Glutamatergic neuron (in vitro differentiated cells): ENCODE measurements at regions not wholly inside any gene's neighbourhood (a gene's known extent, or its start where the extent isn't known, plus 50 kb on each side); places are given as distances from the start of the nearest gene placed in this dataset.

Experiments used
- DNase-seq: peaks from one replicate; pipeline ENCODE4 v3.0.0; 2022
- H3K27ac Mint-ChIP-seq: one replicate; pipeline ENCODE4 v1.8.0; 2020; ENCODE audit warnings: mild to moderate bottlenecking, mixed read lengths, inconsistent platforms; ENCODE audit not compliant: unreplicated experiment
- H3K27me3 Mint-ChIP-seq: one replicate; pipeline ENCODE4 v1.8.0; 2020; ENCODE audit warnings: mild to moderate bottlenecking, moderate library complexity, mixed read lengths, inconsistent platforms; ENCODE audit not compliant: unreplicated experiment
- H3K36me3 Mint-ChIP-seq: one replicate; pipeline ENCODE4 v1.8.0; 2020; ENCODE audit warnings: mild to moderate bottlenecking, mixed read lengths, inconsistent platforms; ENCODE audit not compliant: unreplicated experiment
- H3K4me1 Mint-ChIP-seq: one replicate; pipeline ENCODE4 v1.8.0; 2020; ENCODE audit warnings: mild to moderate bottlenecking, low read depth, mixed read lengths, inconsistent platforms; ENCODE audit not compliant: unreplicated experiment
- H3K4me3 Mint-ChIP-seq: one replicate; pipeline ENCODE4 v1.8.0; 2020; ENCODE audit warnings: mild to moderate bottlenecking, mixed read lengths, inconsistent platforms; ENCODE audit not compliant: unreplicated experiment
- H3K9me3 Mint-ChIP-seq: one replicate; pipeline ENCODE4 v1.8.0; 2020; ENCODE audit warnings: mild to moderate bottlenecking, moderate library complexity, mixed read lengths, inconsistent platforms; ENCODE audit not compliant: unreplicated experiment
- TF ChIP-seq, protein P1 (sequence below): fragments of 200-600 bp; sonication (generic); IDR thresholded peaks from one replicate; pipeline ENCODE4 v1.5.0; 2021; ENCODE audit not compliant: partially characterized antibody, unreplicated experiment

GRCh38 chr21:24339406-24339805 lies 1267.9 kb downstream of the MRPL39 start:
- no peaks in the 10 kb centered on the region for H3K4me1 Mint-ChIP-seq
- H3K36me3 Mint-ChIP-seq: no peaks in the 10 kb centered on the region
- no peak overlapping the region for H3K4me3 Mint-ChIP-seq
- no peak for DNase-seq
- H3K27me3 Mint-ChIP-seq: no peaks in the 10 kb centered on the region
- TF ChIP-seq, protein P1, sequence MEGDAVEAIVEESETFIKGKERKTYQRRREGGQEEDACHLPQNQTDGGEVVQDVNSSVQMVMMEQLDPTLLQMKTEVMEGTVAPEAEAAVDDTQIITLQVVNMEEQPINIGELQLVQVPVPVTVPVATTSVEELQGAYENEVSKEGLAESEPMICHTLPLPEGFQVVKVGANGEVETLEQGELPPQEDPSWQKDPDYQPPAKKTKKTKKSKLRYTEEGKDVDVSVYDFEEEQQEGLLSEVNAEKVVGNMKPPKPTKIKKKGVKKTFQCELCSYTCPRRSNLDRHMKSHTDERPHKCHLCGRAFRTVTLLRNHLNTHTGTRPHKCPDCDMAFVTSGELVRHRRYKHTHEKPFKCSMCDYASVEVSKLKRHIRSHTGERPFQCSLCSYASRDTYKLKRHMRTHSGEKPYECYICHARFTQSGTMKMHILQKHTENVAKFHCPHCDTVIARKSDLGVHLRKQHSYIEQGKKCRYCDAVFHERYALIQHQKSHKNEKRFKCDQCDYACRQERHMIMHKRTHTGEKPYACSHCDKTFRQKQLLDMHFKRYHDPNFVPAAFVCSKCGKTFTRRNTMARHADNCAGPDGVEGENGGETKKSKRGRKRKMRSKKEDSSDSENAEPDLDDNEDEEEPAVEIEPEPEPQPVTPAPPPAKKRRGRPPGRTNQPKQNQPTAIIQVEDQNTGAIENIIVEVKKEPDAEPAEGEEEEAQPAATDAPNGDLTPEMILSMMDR: no peak
- H3K27ac Mint-ChIP-seq: no peak overlapping the region
- H3K9me3 Mint-ChIP-seq: no peaks in the 10 kb centered on the region

DNA sequence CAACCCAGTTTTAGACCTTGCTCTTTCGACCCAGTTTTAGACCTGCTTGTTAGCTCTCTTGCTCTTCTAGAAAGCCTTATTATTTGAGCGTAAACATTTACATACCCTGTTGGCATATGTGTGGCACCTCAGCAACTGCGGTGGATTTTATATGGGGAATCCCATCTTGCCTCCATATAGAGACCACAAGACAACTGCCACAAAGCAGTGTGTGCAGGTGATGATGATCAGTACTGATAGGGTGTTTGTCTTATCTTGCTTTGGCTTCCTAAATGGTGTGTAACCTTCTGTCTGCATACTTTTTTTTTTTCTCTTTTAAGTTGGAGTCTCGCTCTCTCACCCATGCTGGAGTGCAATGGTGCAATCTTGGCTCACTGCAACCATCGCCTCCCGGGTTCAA lies 1270.8 kb downstream of the MRPL39 start:
- Mint-ChIP-seq H3K4me3 (no peak overlapping the region), H3K9me3 (no peaks in the 10 kb centered on the region), H3K27ac (no peak overlapping the region), H3K36me3 (no peaks in the 10 kb centered on the region), H3K4me1 (no peaks in the 10 kb centered on the region), H3K27me3 (no peaks in the 10 kb centered on the region)
- TF ChIP-seq, protein P1: no peak
- no peak for DNase-seq

GRCh38 chr21:24323536-24323935 lies 1283.7 kb downstream of the MRPL39 start:
- Mint-ChIP-seq H3K27me3 (no peaks in the 10 kb centered on the region), H3K4me3 (no peak overlapping the region), H3K27ac (no peak overlapping the region), H3K36me3 (no peaks in the 10 kb centered on the region), H3K9me3 (no peaks in the 10 kb centered on the region), H3K4me1 (no peaks in the 10 kb centered on the region)
- TF ChIP-seq, protein P1: no peak
- no peak for DNase-seq

DNA sequence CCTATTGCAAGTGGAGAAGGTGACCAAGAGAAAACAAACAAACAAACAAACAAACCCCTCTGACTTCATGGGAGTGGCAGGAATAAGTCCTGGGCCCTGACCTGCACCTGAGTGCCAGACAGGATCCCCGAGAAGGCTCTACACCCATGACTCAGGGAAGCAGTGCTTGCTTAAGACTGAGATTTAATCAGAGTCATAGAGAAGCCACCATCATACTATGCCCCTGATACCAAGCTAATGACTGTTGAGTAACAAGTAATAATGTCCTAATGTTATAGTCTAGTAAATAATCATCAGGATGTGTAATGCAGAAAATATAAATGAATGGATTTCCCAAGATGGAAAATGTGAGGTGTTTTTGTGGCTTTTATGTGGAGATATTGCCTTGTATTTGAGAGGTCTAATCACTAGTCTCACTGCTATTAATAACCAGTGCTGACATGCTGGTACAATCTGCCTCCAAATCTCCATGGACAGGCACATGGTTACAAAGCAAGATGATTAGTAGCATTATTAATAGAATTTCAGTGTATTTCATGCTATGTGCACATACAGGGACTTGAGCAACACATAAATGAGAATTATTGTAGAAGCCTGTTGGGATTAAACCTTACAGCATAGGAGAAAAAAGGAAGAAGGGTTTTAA lies 1290.9 kb downstream of the MRPL39 start:
- H3K27ac Mint-ChIP-seq: no peak overlapping the region
- H3K36me3 Mint-ChIP-seq: no peaks in the 10 kb centered on the region
- peaks cover 2% of the 10 kb centered on the region for H3K9me3 Mint-ChIP-seq
- H3K27me3 Mint-ChIP-seq: peaks cover 3% of the 10 kb centered on the region
- DNase-seq: no peak
- TF ChIP-seq, protein P1: no peak
- H3K4me3 Mint-ChIP-seq: no peak overlapping the region
- peaks cover 5% of the 10 kb centered on the region for H3K4me1 Mint-ChIP-seq

DNA sequence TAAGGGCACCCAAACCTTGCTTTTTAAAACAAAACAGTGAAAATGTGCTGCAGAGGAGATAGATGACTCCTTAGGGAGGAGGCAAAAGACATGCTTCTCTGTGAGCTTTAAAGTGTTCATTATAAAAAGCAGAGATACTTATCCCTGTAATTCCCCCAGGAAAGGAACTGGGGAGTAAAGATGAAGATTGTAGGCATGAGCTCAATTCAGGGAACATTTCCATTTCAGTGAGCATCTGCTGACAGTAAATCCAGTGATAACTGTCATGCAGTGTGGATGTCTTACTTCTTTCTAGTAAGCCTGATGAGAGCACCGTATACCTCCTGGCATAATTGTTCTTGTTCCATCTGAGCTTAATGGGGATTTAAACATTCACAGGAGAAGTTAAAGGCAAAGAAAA lies 1296.5 kb downstream of the MRPL39 start:
- Mint-ChIP-seq H3K4me1 (peaks cover 32% of the 10 kb centered on the region), H3K27ac (peak overlapping the region; percentile 89), H3K4me3 (no peak overlapping the region), H3K9me3 (peaks cover 12% of the 10 kb centered on the region), H3K36me3 (no peaks in the 10 kb centered on the region), H3K27me3 (peaks cover 6% of the 10 kb centered on the region)
- TF ChIP-seq, protein P1: no peak
- DNase-seq: no peak
